ENCODE measurements at regions not wholly inside any gene's neighbourhood (a gene's known extent, or its start where the extent isn't known, plus 50 kb on each side); places are given as distances from the start of the nearest gene placed in this dataset.

DNA sequence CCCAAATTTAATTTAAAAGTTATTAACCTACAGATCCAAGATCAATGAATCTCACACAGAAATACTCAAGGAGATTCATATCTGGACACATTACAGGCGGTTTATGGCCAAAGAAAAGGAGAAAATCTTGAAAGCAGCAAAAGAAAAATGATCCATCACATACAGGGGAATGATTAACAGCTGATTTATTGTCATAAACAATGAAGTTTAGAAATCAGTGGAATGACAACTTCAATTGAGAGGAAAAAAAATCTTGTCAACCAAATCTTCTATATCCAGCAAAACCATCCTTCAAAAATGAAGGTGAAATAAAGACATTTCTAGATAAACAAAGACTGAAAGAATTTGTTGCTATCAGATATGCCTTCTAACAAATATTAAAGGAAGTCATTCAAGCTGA lies 156.2 kb upstream of the SEMA6D start:
- TF ChIP-seq, protein P1, sequence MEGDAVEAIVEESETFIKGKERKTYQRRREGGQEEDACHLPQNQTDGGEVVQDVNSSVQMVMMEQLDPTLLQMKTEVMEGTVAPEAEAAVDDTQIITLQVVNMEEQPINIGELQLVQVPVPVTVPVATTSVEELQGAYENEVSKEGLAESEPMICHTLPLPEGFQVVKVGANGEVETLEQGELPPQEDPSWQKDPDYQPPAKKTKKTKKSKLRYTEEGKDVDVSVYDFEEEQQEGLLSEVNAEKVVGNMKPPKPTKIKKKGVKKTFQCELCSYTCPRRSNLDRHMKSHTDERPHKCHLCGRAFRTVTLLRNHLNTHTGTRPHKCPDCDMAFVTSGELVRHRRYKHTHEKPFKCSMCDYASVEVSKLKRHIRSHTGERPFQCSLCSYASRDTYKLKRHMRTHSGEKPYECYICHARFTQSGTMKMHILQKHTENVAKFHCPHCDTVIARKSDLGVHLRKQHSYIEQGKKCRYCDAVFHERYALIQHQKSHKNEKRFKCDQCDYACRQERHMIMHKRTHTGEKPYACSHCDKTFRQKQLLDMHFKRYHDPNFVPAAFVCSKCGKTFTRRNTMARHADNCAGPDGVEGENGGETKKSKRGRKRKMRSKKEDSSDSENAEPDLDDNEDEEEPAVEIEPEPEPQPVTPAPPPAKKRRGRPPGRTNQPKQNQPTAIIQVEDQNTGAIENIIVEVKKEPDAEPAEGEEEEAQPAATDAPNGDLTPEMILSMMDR (CRISPR knock-in tag; IDR thresholded peaks at IDR 0.05) = no peak
- TF ChIP-seq ZNF232 (CRISPR knock-in tag; IDR thresholded peaks at IDR 0.05; ENCODE audit: borderline replicate concordance) = no peak
